ENCODE measurements at regions not wholly inside any gene's neighbourhood (a gene's known extent, or its start where the extent isn't known, plus 50 kb on each side); places are given as distances from the start of the nearest gene placed in this dataset.

DNA sequence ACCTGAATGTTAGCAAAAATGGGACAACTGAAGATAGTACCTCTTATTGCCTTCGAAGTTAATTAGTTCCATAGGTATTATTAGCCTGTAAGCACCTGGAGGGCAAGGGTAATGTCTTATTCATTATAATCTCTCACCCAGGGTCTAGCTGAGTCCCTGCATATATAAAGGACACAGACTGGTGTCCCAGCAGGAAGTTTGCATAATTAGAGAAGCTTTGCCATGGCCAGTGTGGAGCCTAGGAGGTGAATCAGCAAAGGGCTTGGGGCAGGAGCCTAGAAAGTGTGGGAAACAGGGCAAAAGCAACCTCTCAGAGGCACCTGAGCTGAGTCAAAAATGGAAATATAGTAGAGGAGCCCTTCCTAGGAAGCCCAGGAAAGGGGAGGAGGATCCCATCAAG is 120.4 kb downstream of the NEDD1 start (continued):
- TF ChIP-seq PTBP1 (IDR thresholded peaks at IDR 0.05; ENCODE audit: low read depth, low read length, poor library complexity, severe bottlenecking) = no peak

DNA sequence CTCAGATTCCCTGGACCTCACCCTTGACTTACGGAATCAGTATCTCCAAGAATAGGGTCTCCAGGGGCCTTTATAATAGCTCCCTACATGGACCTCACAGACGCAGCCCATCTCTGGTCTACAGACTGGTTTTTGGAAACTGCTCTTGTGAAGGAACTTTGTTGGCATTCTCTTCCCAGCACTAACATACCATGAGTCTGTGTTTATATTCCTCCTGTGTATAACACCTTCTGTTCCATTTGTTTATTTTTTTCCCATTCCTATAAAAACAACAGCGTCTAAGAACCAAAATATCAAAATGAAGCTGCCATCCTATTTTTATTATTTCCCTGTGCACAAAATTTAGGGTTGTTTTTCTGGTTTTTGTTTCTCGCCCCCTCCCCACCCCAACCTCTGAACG is 131.1 kb downstream of the NEDD1 start:
- no peaks in the 10 kb centered on the region for H4K20me1 ChIP-seq (ENCODE audit: insufficient read depth, low read length)
- H3K9me3 ChIP-seq (ENCODE audit: low read length) = no peaks in the 10 kb centered on the region
- TF ChIP-seq GPN1 (CRISPR knock-in tag; IDR thresholded peaks at IDR 0.05; ENCODE audit: borderline replicate concordance) = no peak
- TF ChIP-seq, protein P1, sequence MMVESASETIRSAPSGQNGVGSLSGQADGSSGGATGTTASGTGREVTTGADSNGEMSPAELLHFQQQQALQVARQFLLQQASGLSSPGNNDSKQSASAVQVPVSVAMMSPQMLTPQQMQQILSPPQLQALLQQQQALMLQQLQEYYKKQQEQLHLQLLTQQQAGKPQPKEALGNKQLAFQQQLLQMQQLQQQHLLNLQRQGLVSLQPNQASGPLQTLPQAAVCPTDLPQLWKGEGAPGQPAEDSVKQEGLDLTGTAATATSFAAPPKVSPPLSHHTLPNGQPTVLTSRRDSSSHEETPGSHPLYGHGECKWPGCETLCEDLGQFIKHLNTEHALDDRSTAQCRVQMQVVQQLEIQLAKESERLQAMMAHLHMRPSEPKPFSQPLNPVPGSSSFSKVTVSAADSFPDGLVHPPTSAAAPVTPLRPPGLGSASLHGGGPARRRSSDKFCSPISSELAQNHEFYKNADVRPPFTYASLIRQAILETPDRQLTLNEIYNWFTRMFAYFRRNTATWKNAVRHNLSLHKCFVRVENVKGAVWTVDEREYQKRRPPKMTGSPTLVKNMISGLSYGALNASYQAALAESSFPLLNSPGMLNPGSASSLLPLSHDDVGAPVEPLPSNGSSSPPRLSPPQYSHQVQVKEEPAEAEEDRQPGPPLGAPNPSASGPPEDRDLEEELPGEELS (CRISPR knock-in tag; IDR thresholded peaks at IDR 0.05) = no peak
- no peak for TF ChIP-seq MBNL3 (CRISPR knock-in tag; conservative IDR thresholded peaks at IDR 0.05)
- TF ChIP-seq, protein P2, sequence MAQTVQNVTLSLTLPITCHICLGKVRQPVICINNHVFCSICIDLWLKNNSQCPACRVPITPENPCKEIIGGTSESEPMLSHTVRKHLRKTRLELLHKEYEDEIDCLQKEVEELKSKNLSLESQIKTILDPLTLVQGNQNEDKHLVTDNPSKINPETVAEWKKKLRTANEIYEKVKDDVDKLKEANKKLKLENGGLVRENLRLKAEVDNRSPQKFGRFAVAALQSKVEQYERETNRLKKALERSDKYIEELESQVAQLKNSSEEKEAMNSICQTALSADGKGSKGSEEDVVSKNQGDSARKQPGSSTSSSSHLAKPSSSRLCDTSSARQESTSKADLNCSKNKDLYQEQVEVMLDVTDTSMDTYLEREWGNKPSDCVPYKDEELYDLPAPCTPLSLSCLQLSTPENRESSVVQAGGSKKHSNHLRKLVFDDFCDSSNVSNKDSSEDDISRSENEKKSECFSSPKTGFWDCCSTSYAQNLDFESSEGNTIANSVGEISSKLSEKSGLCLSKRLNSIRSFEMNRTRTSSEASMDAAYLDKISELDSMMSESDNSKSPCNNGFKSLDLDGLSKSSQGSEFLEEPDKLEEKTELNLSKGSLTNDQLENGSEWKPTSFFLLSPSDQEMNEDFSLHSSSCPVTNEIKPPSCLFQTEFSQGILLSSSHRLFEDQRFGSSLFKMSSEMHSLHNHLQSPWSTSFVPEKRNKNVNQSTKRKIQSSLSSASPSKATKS (CRISPR knock-in tag; IDR thresholded peaks at IDR 0.05) = no peak
- no peaks in the 10 kb centered on the region for H3K36me3 ChIP-seq (replicated peaks in 1 of 2; ENCODE audit: control insufficient read depth in 1 of 2, insufficient read depth in 2 of 2, low read length in 2 of 2)
- no peak for FAIRE-seq
- CTCF ChIA-PET (ENCODE audit: low intra/inter-chr PET ratio, low total read pairs) = no interaction called here
- H3K27ac ChIP-seq (ENCODE audit: extremely low read length, insufficient read depth, low read length) = no peak overlapping the region
- H3K4me2 ChIP-seq (ENCODE audit: low read depth, low read length) = no peak overlapping the region
- no peak overlapping the region for H3K4me3 ChIP-seq (replicated peaks in 1 of 3; ENCODE audit: insufficient read depth in 1 of 3, low read depth in 2 of 3, low read length in 3 of 3)
- no peak for DNase-seq (ENCODE audit: low spot score)
- no peak for ATAC-seq
- POLR2A ChIA-PET = no interaction called here
- in situ Hi-C loops (cut with HindIII; ENCODE audit: extremely low pct_ligation_motif_present, low pct_unique_long_range_greater_than_20kb) = no loop called here
- H3K9ac ChIP-seq (ENCODE audit: insufficient read depth, low read depth, low read length) = no peak overlapping the region
- intact Hi-C loops (cut with micrococcal nuclease; ENCODE audit: unreplicated experiment) = no loop called here
- WGBS (ENCODE audit: low lambda C conversion rate) = 13% methylated on average over 5 of the region's 5 CpGs
- H3K27me3 ChIP-seq (ENCODE audit: control insufficient read depth in 1 of 2, insufficient read depth in 2 of 2, low read length in 2 of 2) = no peaks in the 10 kb centered on the region
- no peak overlapping the region for H2AFZ ChIP-seq (ENCODE audit: low read length)
- BruUV-seq (replicated peaks) = no TSS peak
- H3K79me2 ChIP-seq (ENCODE audit: insufficient read depth, low read length) = no peaks in the 10 kb centered on the region
- no peaks in the 10 kb centered on the region for H3K4me1 ChIP-seq (ENCODE audit: insufficient read depth, low read length)
